Posterior cingulate gyrus (tissue), 11 donors: ENCODE measurements at regions not wholly inside any gene's neighbourhood (a gene's known extent, or its start where the extent isn't known, plus 50 kb on each side); places are given as distances from the start of the nearest gene placed in this dataset.
A peak's percentile ranks its signal among the peaks of the same experiment; 100 is the strongest.

Experiments used
- DNase-seq, 10 donors: peaks; one replicate each; pipeline versions ENCODE4 v3.0.0 to v3.0.0-alpha.2; 2020 to 2021; ENCODE audit warnings: mixed read lengths in 3 of 10
- intact Hi-C: fragments of 100-400 bp; cut with DNase I; formaldehyde crosslinking; loops from one replicate; pipeline ENCODE4 v1.15.1; 2023

DNA sequence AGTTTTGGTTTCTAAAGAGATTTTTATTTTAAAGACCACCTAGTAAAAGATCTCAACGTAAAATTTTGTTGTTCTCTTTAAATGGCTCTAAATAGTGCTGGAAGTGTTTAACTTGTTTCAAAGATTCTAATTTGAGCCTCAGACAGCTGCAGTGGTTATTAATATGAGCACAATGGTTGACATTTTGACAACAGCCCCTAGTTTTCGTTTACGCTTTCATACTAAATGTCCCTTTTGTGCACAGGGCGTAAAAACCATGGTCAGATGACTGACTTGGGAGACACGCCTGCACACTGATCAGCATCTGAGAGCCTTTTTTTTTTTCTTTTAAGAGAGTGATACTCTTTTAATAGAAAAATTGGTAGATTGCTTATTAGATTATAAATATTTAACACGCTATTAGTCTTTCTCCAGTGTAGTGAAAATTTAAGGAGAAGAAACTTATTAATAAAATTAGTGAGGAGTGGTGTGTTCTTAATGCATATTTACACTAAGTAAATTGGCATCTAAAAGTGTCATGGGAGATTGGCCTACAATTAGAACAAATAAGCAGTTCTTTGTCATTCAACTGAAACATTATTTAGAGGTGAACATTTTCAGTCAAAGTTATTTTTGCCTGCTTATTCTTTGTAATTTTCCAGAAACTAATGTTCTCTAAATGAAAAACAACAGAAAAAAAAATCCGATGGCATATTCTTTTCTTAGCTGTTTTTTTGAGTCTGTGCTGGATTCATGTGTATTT lies 182.8 kb upstream of the PHYHIPL start:
- intact Hi-C loops, result no loop called here
- peak in 3 of 10 donors; percentile 34 to 56 (median 44) for DNase-seq

GRCh38 chr10:58994226-58995057 lies 182.0 kb upstream of the PHYHIPL start:
- intact Hi-C loops, result loop anchor here (5.0 kb wide), 1 partner anchor 183 kb away; the partner anchor contains the start of gene PHYHIPL
- no peak for DNase-seq

- intact Hi-C loops, result loop anchor here (5.0 kb wide), 1 partner anchor 182 kb away; the partner anchor contains the start of gene PHYHIPL
- no peak for DNase-seq
Observed at GRCh38 chr10:58995058-58995596, 181.3 kb upstream of the PHYHIPL start.

- DNase-seq, result no peak
Observed at GRCh38 chr10:58996063-58996462, 180.4 kb upstream of the PHYHIPL start.

DNA sequence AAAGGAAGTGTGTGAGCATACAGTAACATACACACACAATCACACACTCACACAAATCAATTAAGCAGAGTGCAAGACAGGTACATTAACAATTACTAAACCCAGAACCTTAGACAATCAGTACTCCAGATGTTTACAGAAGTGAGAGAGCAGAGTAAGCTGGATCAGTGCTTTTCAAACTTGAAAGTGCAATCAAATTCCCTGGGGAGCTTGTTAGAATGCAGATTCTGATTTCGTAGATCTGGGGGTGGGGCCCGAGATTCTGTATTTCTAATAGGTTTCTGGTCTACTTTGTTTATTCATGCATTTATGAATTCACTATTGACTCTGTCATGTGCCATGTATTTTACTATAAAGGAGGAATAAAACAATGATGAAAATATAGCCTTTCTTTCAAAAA lies 179.6 kb upstream of the PHYHIPL start:
- no peak for DNase-seq
- intact Hi-C loops, result loop anchor here (5.0 kb wide), 1 partner anchor 180 kb away; the partner anchor contains the start of gene PHYHIPL

More at GRCh38 chr10:58996063-58996462, 180.4 kb upstream of the PHYHIPL start:
- intact Hi-C loops, result loop anchor here (5.0 kb wide), 1 partner anchor 181 kb away; the partner anchor contains the start of gene PHYHIPL

DNA sequence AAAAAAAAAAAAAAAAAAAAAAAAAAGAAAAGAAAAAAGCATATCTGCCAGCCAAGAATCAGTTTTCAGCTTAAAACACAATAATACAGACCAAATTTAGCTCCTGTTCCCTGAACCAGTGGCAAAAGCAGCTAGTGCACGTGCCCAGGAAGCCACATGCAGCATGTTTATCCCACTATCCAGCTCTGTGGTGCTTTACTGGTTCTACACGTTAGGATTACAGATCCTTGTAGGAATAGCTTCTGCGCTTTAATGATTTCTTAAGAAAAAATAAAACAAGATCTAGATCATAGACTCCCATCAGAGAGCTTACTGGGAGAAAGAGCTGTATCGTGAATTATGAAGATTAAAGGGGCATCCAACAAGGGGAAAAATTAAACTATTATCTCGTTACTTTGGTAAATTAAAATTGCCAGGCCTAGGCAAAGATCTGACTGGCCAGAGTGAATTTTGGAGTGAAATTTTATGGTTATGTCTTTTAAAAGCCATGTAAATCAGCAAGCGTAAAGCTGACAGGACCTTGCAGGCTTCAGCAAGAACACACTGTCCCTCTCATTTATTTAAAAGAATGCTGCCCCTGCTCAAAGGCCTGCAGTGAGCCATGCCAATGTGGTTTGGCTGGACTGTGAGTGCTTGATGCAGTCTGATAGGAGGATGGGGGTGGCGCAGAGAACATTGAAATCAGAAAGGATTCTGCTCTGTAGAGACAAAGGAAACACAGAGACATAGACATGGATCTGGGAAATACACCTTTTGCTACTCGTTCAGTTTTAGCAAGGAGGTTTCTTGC lies 177.3 kb upstream of the PHYHIPL start:
- intact Hi-C loops, result loop anchor here (5.0 kb wide), 1 partner anchor 178 kb away; the partner anchor contains the start of gene PHYHIPL

DNA sequence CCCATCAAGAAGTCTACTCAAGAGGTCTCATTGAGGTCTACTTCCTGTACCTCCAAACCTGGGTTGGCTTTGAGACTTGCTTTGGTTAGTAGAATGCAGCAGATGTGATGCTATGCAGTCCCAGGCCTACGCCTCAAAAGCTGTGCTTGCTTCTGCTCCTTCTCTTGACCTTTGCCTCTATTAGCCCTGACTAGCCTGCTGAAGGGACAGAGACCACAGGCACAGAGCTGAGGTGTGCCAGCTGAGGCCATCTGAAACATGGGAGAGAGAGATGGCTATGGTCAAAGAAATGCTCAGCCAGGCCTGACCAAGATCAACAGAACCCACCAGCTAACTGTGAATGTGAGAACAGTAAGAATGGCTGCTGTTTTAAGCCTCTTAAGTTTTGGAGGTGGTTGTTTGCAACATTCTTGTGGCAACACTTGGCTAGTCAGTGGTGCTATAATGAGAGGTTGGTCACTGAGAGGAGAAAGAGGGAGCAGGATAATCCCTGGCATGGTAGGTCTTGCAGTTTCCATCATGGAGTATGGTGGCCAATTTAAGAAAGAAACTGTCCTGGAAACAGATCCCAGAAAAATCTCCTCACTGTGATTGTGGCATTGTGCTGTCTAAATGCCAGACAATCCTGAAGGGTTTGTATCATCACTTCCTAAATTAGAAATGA lies 176.1 kb upstream of the PHYHIPL start:
- intact Hi-C loops, result no loop called here
- no peak for DNase-seq

More for the DNA sequence above, 177.3 kb upstream of the PHYHIPL start:
- DNase-seq, result peak; percentile 64 to 96 (median 80)

DNA sequence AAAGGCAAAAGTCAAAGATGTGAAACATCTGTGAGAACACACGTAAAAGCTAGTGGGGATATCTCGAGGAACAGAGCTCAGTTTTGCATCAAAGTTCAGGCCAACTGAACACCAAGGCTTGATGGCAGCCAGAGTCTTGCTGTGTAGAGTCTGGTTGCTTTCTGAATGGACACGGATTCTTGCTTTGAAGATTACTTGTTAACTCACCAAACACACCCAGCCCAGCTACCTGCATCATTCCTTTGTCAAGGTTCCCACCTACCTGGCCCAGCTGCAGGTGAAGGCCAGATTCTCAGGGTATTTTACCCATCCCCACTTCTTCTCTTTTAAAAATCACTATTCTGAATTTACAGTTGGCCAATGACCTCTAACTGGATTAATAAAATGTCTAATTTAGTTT lies 174.4 kb upstream of the PHYHIPL start:
- no peak for DNase-seq
- intact Hi-C loops, result no loop called here

DNA sequence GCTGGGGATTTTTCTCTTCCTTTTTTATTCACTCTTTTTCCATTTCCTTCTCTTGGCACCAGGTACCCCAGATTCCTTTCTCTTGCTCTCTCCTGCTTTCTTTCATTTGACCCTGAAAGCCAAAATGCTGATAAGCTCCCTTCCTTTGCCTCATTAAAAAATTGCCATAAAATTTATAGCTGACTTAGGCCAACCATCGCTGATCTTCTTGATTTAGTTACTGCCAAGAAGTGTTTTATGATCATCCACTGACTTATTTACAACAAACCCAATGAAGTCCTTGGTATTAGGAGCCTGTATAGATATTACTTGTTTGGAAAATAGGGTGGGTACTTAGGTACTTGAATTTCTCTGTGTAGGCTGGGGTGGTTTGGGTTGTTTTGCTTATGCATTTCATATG lies 173.2 kb upstream of the PHYHIPL start:
- intact Hi-C loops, result no loop called here

DNA sequence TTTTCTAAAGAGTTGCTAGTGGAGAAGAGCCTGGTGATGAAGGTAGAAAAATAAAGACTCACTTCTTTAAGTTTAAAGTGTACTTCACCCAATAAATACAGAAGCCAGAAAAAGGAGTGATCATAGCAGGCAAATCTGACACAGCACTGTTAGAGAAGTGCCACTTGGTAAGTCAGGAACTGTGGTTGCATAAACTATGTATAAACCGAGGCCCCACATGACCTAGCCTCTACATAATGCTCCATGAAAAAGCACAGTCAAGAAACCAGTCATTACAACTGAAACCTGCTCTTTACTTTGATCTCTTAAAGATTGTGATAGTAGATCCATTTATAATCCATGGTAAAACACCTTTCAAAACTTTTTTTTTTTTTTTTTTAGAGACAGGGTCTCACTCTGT lies 172.1 kb upstream of the PHYHIPL start:
- DNase-seq, result no peak
- intact Hi-C loops, result no loop called here

More for the DNA sequence above, 173.2 kb upstream of the PHYHIPL start:
- DNase-seq, result no peak

- DNase-seq, result no peak
- intact Hi-C loops, result no loop called here
Observed at GRCh38 chr10:59006511-59007306, 169.7 kb upstream of the PHYHIPL start.

- DNase-seq, result no peak
- intact Hi-C loops, result no loop called here
Observed at GRCh38 chr10:59007307-59008025, 169.0 kb upstream of the PHYHIPL start.

DNA sequence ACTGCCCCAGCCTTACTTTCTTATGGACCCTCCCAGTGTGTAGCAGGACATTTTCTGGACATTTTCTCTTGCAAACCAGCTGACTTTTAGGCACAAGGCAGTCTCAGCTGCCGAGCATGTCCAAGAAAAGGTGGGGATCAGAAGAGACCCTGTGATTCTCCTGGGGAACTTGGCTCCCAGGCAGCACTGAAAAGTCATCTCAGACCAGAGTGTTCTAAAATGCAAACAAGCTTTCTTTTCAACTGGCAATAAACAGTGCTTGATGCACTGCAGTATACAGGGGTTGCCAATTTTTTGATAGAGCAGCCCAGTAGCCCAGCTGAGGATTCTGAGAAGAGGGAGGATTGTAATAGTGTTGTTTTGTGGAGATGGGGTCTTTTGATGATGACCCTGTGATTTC lies 168.0 kb upstream of the PHYHIPL start:
- intact Hi-C loops, result no loop called here
- DNase-seq, result peak in 2 of 10 donors; percentile 41 to 82

GRCh38 chr10:59011972-59012632 lies 164.3 kb upstream of the PHYHIPL start:
- no peak for DNase-seq
- intact Hi-C loops, result no loop called here

DNA sequence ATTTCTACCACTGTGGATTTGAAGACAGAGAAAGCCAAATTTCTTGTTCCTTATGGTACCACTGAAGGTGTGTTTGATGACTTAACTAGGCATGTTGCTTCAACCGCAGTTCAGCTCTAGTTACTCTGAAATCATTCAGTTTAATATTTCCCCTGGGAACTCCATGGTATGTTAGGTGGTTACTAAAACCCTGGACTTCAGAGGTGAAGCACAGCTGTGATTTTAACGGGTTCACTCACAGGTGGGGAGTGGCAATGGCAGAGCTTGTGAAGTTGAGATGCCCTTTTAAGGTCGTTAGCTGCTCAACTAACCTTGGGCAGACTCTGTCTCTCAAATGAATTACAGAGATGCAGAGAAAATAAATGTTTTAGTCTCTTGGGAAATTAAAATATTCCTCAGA lies 163.6 kb upstream of the PHYHIPL start:
- intact Hi-C loops, result no loop called here
- DNase-seq, result no peak

DNA sequence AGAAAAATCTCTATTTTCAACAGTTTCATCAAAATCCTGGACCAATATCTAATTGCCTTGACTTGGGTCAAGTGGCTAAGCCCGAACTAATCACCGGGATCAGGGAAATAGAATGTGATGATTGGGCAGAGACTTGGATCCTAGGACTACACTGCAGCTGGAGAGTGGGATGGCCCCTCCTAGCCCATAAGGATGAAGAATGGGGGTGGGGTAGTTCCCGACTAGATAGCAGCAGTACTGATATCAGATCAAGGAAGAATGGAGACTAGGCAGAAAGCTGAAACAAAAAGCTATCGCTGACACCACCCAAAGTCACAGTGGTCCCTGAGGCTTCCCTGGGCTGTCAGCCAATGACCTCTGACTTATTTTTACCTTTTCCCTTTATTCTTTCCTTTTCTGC lies 160.4 kb upstream of the PHYHIPL start:
- DNase-seq, result no peak
- intact Hi-C loops, result no loop called here

DNA sequence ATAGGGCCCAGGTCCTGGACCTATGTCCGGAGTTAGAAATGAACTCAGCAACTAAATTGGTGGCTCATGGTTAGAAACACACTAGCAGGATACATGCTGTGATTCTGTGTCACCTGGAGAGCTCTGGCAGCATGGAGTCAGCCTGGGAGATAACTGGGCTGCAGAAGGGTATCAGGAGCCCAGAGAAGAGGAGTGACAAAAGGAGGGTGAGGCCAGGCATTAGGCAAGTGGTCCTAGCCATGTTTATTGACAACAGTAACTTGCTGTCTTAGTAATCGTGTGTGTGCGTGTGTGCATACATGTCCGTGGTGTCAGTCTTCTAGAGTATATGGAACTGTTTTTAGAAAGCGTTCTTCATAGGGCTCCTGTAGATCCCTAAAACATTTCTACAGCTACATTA lies 157.5 kb upstream of the PHYHIPL start:
- DNase-seq, result peak in 1 of 10 donors; percentile 49
- intact Hi-C loops, result no loop called here

- intact Hi-C loops, result no loop called here
Observed at GRCh38 chr10:59019603-59020002, 156.8 kb upstream of the PHYHIPL start.

More at GRCh38 chr10:59019603-59020002, 156.8 kb upstream of the PHYHIPL start:
- DNase-seq, result no peak
